ENCODE measurements at regions not wholly inside any gene's neighbourhood (a gene's known extent, or its start where the extent isn't known, plus 50 kb on each side); places are given as distances from the start of the nearest gene placed in this dataset.

DNA sequence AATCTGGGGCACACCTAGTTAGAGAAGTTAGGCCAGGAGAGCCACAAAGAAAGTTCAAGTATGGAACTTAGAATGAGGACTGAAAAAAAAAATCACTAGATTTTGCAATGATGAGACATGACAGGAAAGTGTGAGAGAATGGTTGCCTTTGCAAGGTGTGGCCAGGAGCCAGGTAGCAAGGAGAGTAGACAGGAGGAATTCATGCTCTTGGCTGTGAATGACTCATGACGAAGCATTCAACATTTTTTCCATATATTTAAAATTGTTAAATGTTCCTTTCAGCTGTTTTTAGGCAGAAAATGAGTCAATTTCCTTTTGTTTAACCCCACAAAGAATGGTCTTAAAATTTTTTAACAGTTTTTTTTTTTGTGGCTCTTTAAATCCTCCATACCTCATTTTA, 636.9 kb downstream of the PLCL1 start:
- TF ChIP-seq, protein P1, sequence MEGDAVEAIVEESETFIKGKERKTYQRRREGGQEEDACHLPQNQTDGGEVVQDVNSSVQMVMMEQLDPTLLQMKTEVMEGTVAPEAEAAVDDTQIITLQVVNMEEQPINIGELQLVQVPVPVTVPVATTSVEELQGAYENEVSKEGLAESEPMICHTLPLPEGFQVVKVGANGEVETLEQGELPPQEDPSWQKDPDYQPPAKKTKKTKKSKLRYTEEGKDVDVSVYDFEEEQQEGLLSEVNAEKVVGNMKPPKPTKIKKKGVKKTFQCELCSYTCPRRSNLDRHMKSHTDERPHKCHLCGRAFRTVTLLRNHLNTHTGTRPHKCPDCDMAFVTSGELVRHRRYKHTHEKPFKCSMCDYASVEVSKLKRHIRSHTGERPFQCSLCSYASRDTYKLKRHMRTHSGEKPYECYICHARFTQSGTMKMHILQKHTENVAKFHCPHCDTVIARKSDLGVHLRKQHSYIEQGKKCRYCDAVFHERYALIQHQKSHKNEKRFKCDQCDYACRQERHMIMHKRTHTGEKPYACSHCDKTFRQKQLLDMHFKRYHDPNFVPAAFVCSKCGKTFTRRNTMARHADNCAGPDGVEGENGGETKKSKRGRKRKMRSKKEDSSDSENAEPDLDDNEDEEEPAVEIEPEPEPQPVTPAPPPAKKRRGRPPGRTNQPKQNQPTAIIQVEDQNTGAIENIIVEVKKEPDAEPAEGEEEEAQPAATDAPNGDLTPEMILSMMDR (IDR thresholded peaks at IDR 0.05), result no peak
- Mint-ChIP-seq H3K27ac (ENCODE audit: unreplicated experiment) (no peak overlapping the region), H3K36me3 (ENCODE audit: low read depth) (no peaks in the 10 kb centered on the region), H3K27me3 (ENCODE audit: low read depth) (peaks cover 7% of the 10 kb centered on the region), H3K4me1 (ENCODE audit: low read depth) (no peaks in the 10 kb centered on the region), H3K4me3 (ENCODE audit: unreplicated experiment) (no peak overlapping the region), H3K9me3 (ENCODE audit: low read depth) (no peaks in the 10 kb centered on the region)
- no peak for DNase-seq (ENCODE audit: low spot score)

DNA sequence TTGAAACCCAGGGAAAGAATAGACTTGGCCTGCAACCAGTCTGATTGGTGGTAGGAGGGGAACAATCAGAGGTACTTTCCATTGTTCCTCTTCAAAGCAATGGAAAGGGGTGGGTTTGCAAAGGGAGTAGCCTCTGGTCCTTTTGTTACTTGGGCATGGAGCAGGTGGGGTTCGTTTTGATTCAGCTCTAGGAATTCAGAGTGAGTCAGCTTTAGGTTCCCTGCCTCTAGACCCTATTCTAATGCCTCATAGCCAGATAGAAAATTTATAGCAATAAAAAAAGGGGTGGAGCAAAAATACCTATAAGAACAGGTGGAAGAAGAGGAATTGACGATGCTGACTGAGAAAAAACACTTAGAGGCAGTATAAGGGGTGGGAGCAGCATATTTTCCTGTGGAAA, 636.4 kb downstream of the PLCL1 start:
- H3K27ac Mint-ChIP-seq (ENCODE audit: unreplicated experiment), result no peak overlapping the region
- H3K36me3 Mint-ChIP-seq (ENCODE audit: low read depth), result no peaks in the 10 kb centered on the region
- no peaks in the 10 kb centered on the region for H3K9me3 Mint-ChIP-seq (ENCODE audit: low read depth)
- H3K4me3 Mint-ChIP-seq (ENCODE audit: unreplicated experiment), result no peak overlapping the region
- DNase-seq (ENCODE audit: low spot score), result no peak
- peaks cover 10% of the 10 kb centered on the region for H3K27me3 Mint-ChIP-seq (ENCODE audit: low read depth)
- no peaks in the 10 kb centered on the region for H3K4me1 Mint-ChIP-seq (ENCODE audit: low read depth)
- TF ChIP-seq, protein P1 (IDR thresholded peaks at IDR 0.05), result no peak

DNA sequence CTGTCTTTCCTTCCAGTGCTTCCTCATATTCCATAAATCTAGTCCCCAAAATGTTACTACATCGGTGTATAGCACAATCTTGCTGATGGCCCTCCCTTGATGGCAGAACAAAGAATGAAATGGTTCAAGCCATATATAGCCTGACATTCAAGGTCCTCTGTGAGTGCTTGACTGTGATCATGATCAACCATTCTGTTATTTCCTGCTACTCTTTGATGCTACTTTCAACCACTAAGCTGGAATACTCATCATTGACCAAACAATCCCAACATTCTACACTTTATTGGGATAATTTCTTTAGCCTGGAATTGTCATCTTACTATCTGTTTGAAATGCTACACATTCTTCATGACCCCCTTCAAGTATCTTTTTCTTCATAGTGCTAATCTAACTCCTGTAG, 633.9 kb downstream of the PLCL1 start:
- no peaks in the 10 kb centered on the region for H3K36me3 Mint-ChIP-seq (ENCODE audit: low read depth)
- DNase-seq (ENCODE audit: low spot score), result no peak
- peaks cover 16% of the 10 kb centered on the region for H3K27me3 Mint-ChIP-seq (ENCODE audit: low read depth)
- H3K4me3 Mint-ChIP-seq (ENCODE audit: unreplicated experiment), result no peak overlapping the region
- no peaks in the 10 kb centered on the region for H3K9me3 Mint-ChIP-seq (ENCODE audit: low read depth)
- TF ChIP-seq, protein P1 (IDR thresholded peaks at IDR 0.05), result no peak
- no peaks in the 10 kb centered on the region for H3K4me1 Mint-ChIP-seq (ENCODE audit: low read depth)
- no peak overlapping the region for H3K27ac Mint-ChIP-seq (ENCODE audit: unreplicated experiment)

DNA sequence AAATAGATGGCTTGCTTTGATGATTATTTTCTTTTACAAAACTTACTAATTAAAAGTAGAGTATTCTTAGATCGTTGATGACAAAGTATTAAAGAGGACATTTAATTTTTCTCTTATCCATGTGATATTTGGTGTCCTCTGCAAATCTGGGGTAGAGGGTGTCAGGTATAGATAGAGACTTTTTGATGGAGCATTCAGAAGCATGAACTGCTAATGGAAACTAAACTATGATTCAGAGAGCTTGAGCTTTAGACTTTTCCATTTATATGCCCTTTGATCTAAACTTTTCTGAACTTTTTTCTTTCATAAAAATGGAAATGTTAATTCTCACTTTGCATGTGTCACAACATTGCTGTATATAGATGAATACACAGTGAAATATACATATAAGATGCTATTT, 619.7 kb downstream of the PLCL1 start:
- Mint-ChIP-seq H3K9me3 (ENCODE audit: low read depth) (no peaks in the 10 kb centered on the region), H3K27me3 (ENCODE audit: low read depth) (peaks cover 8% of the 10 kb centered on the region), H3K4me3 (ENCODE audit: unreplicated experiment) (no peak overlapping the region), H3K4me1 (ENCODE audit: low read depth) (no peaks in the 10 kb centered on the region), H3K36me3 (ENCODE audit: low read depth) (no peaks in the 10 kb centered on the region), H3K27ac (ENCODE audit: unreplicated experiment) (no peak overlapping the region)
- TF ChIP-seq, protein P1 (IDR thresholded peaks at IDR 0.05), result no peak
- DNase-seq (ENCODE audit: low spot score), result no peak

DNA sequence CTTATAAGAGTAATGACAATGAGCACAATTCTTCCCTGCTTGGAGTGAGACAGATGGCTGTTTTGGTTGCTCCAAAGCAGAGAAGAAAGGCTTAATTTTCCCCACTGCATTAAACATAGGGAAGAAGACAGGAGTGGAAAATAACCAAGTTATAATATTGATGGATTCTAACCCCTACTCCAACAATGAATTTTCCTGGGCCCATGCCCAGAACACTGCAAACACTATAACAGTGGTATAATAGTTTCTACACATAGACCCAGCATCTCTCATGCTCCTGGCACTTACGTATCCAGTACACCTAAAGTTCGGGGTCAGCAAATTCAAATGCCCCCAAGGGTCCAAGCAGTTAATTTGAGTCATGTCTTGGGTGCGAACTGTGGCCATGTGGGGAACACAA, 613.4 kb downstream of the PLCL1 start:
- DNase-seq (ENCODE audit: low spot score), result no peak
- no peak overlapping the region for H3K27ac Mint-ChIP-seq (ENCODE audit: unreplicated experiment)
- H3K4me3 Mint-ChIP-seq (ENCODE audit: unreplicated experiment), result no peak overlapping the region
- no peaks in the 10 kb centered on the region for H3K9me3 Mint-ChIP-seq (ENCODE audit: low read depth)
- H3K27me3 Mint-ChIP-seq (ENCODE audit: low read depth), result peaks cover 8% of the 10 kb centered on the region
- TF ChIP-seq, protein P1 (IDR thresholded peaks at IDR 0.05), result no peak
- H3K36me3 Mint-ChIP-seq (ENCODE audit: low read depth), result no peaks in the 10 kb centered on the region
- no peaks in the 10 kb centered on the region for H3K4me1 Mint-ChIP-seq (ENCODE audit: low read depth)

All from chondrocyte (in vitro differentiated cells).